Mucosa of descending colon (tissue), 3 donors: ENCODE measurements at regions not wholly inside any gene's neighbourhood (a gene's known extent, or its start where the extent isn't known, plus 50 kb on each side); places are given as distances from the start of the nearest gene placed in this dataset.

Source experiments
- ATAC-seq: fragments of 200-7000 bp; cut with Tn5 transposase; one replicate; pipeline ENCODE4 v1.9.1; 2020; ENCODE audit warnings: mild to moderate bottlenecking, moderate library complexity
- DNase-seq, 3 donors: peaks; one replicate each; pipeline ENCODE4 v3.0.0-alpha.2; 2020
- H3K36me3 ChIP-seq: fragments of 200-600 bp; one replicate; pipeline ENCODE4 v1.8.0; 2021; ENCODE audit warnings: low read depth, mild to moderate bottlenecking
- H3K4me1 ChIP-seq: fragments of 200-600 bp; one replicate; pipeline ENCODE4 v1.8.0; 2021; ENCODE audit warnings: low read depth, mild to moderate bottlenecking
- H3K4me3 ChIP-seq: fragments of 200-600 bp; one replicate; pipeline ENCODE4 v1.8.0; 2021; ENCODE audit warnings: mild to moderate bottlenecking
- H3K9me3 ChIP-seq: fragments of 200-600 bp; one replicate; pipeline ENCODE4 v1.8.0; 2021; ENCODE audit warnings: mild to moderate bottlenecking
- CTCF ChIP-seq: fragments of 200-600 bp; IDR thresholded peaks from one replicate; pipeline ENCODE4 v1.8.0; 2022; ENCODE audit warnings: antibody characterized with exemption, mild to moderate bottlenecking
- intact Hi-C, 2 donors: fragments of 100-400 bp; cut with DNase I in 1 of 2; cut with micrococcal nuclease in 1 of 2; formaldehyde crosslinking; loops; one replicate each; pipeline versions ENCODE4 v1.11.0 to v1.11.1; 2022; cut with DNase I, micrococcal nuclease
- donor health status: DM: no; HTN: no; CAD: no; lungs with moderate emphysema.
- donor health status: DM: no; HTN: no; CAD: no.
- donor health status: DM: no; HTN: yes; CAD: no.

GRCh38 chr5:96088706-96089498, 127.3 kb upstream of the ELL2 start:
- intact Hi-C loops: no loop called here
- Histone ChIP-seq H3K36me3 (no peaks in the 10 kb centered on the region), H3K9me3 (no peaks in the 10 kb centered on the region), H3K4me3 (no peak overlapping the region), H3K4me1 (no peaks in the 10 kb centered on the region)
- no peak for DNase-seq
- TF ChIP-seq CTCF: no peak
- no peak for ATAC-seq

- DNase-seq: no peak
- H3K36me3 ChIP-seq: no peaks in the 10 kb centered on the region
- no peaks in the 10 kb centered on the region for H3K4me1 ChIP-seq
- TF ChIP-seq CTCF: no peak
- ATAC-seq: no peak
- H3K9me3 ChIP-seq: no peaks in the 10 kb centered on the region
- intact Hi-C loops: no loop called here
- no peak overlapping the region for H3K4me3 ChIP-seq
Measured at GRCh38 chr5:96087939-96088338, 126.3 kb upstream of the ELL2 start.

DNA sequence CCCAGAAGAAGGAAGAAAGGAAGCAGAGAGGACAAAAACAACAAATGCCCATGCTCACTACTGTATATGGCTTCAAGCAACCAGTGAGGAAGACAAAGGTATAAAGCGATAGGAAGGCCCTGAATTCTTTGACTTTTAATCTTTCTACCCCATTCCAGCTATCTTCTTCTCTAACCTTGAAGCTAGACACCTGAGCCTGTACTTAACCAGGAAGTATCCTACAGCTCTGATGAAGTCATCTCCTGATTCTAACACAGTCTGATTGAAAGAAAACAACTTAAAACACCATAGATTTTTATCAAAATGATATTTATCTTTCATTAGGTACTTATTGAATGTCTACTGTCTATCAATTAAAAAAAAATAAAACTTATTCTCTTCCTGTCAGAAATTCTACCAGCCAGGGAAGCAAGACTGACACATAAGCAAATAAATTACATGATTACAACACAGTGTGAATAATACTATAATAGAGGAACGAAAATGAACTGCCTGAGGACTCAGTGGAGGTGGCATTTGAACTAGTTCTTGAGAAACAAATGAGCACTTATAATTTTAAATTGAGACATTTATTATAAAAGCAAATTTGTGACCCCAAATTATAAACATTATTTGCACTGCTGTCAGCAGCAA, 123.3 kb upstream of the ELL2 start:
- H3K9me3 ChIP-seq: no peaks in the 10 kb centered on the region
- no peak for TF ChIP-seq CTCF
- DNase-seq: no peak
- H3K4me3 ChIP-seq: no peak overlapping the region
- ATAC-seq: no peak
- H3K4me1 ChIP-seq: no peaks in the 10 kb centered on the region
- intact Hi-C loops: no loop called here
- no peaks in the 10 kb centered on the region for H3K36me3 ChIP-seq

DNA sequence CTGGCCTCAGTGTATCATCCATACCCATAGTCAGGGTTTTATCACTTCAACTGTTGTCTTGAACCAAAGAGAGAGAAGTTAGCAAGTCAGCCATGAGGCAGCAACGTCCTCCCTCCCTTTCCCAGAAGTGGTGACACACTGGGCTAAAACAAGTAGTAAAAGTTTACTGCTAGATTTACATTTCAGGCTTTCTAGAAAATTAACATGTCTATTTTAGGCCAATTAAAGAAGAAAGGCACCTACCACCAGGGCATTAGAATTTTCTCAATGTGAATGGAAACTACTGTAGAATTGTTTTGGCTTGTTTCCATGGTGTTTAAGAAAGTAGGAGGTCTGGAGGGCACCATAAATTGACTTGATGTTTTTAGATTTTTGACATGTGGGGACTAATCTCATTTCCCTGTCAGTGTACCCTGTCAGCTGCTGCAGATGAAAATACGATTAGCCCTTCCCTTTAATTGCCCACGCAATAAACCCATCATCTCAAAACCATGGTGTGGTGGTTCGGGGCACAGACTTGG, 121.8 kb upstream of the ELL2 start:
- no peaks in the 10 kb centered on the region for H3K4me1 ChIP-seq
- no peak overlapping the region for H3K4me3 ChIP-seq
- no peaks in the 10 kb centered on the region for H3K9me3 ChIP-seq
- intact Hi-C loops: no loop called here
- no peak for DNase-seq
- peak; percentile 70 for ATAC-seq
- H3K36me3 ChIP-seq: no peaks in the 10 kb centered on the region
- TF ChIP-seq CTCF: no peak

- intact Hi-C loops: no loop called here
- Histone ChIP-seq H3K4me3 (no peak overlapping the region), H3K36me3 (no peaks in the 10 kb centered on the region), H3K4me1 (no peaks in the 10 kb centered on the region), H3K9me3 (no peaks in the 10 kb centered on the region)
- ATAC-seq: no peak
- no peak for TF ChIP-seq CTCF
- DNase-seq: no peak
Measured at GRCh38 chr5:96081276-96081858, 119.7 kb upstream of the ELL2 start.
